ENCODE measurements at regions not wholly inside any gene's neighbourhood (a gene's known extent, or its start where the extent isn't known, plus 50 kb on each side); places are given as distances from the start of the nearest gene placed in this dataset.

- TF ChIP-seq, protein P1, sequence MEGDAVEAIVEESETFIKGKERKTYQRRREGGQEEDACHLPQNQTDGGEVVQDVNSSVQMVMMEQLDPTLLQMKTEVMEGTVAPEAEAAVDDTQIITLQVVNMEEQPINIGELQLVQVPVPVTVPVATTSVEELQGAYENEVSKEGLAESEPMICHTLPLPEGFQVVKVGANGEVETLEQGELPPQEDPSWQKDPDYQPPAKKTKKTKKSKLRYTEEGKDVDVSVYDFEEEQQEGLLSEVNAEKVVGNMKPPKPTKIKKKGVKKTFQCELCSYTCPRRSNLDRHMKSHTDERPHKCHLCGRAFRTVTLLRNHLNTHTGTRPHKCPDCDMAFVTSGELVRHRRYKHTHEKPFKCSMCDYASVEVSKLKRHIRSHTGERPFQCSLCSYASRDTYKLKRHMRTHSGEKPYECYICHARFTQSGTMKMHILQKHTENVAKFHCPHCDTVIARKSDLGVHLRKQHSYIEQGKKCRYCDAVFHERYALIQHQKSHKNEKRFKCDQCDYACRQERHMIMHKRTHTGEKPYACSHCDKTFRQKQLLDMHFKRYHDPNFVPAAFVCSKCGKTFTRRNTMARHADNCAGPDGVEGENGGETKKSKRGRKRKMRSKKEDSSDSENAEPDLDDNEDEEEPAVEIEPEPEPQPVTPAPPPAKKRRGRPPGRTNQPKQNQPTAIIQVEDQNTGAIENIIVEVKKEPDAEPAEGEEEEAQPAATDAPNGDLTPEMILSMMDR (IDR thresholded peaks at IDR 0.05), result no peak
- no peak for TF ChIP-seq POLR2A (IDR thresholded peaks at IDR 0.05)
- TF ChIP-seq POLR2AphosphoS5 (IDR thresholded peaks at IDR 0.05), result no peak
Measured at GRCh38 chr18:39450958-39451357, 1885.4 kb upstream of the CELF4 start.
